Prostate gland (tissue), 2 donors: ENCODE measurements at regions not wholly inside any gene's neighbourhood (a gene's known extent, or its start where the extent isn't known, plus 50 kb on each side); places are given as distances from the start of the nearest gene placed in this dataset.
A peak's percentile ranks its signal among the peaks of the same experiment; 100 is the strongest.
"Not testable (repeated sequence)": the region's sequence is repeated elsewhere in the genome, so short reads cannot be mapped to it uniquely, and the experiment has no call there.

Experiments
- DNase-seq: peaks from one replicate; pipeline ENCODE4 v3.0.0-alpha.2; 2019; ENCODE audit warnings: low spot score
- H3K27ac ChIP-seq, 2 donors: fragments of 200-600 bp; sonication (generic); 2 replicates each; pipeline ENCODE4 v1.5.1; 2017 to 2019
- H3K27me3 ChIP-seq: fragments of 200-600 bp; sonication (generic); replicated peaks from 2 replicates; pipeline ENCODE4 v1.5.1; 2019; ENCODE audit not compliant: insufficient read depth
- H3K36me3 ChIP-seq, 2 donors: fragments of 200-600 bp; sonication (generic); 1 replicate in 1 of 2; 2 replicates in 1 of 2; pipeline versions ENCODE4 v1.5.1 to v1.8.1; 2017 to 2019
- H3K4me1 ChIP-seq: fragments of 200-600 bp; sonication (generic); replicated peaks from 2 replicates; pipeline ENCODE4 v1.5.1; 2019
- H3K4me3 ChIP-seq, 2 donors: fragments of 200-600 bp; sonication (generic); 2 replicates each; pipeline ENCODE4 v1.5.1; 2017 to 2019
- H3K9me3 ChIP-seq: fragments of 200-600 bp; sonication (generic); 2 replicates; pipeline ENCODE4 v1.5.1; 2017
- POLR2A ChIP-seq: fragments of 450-650 bp; IDR thresholded peaks from one replicate; pipeline ENCODE4 v1.6.1; 2016; ENCODE audit warnings: antibody characterized with exemption, mild to moderate bottlenecking
- POLR2AphosphoS5 ChIP-seq: sonication (generic); formaldehyde crosslinking; IDR thresholded peaks from one replicate; pipeline ENCODE4 v1.6.1; 2017; ENCODE audit warnings: antibody characterized with exemption
- WGBS: methylation state at CpG from one replicate; pipeline ENCODE4 v1.1.5; 2018; 5-methylcytosine and 5-hydroxymethylcytosine counted together
- intact Hi-C: fragments of 100-400 bp; cut with DNase I; formaldehyde crosslinking; loops from one replicate; pipeline ENCODE4 v1.14.2; 2022
- TF ChIP-seq, protein P1 (sequence below), 4 experiments: fragments of 200-600 bp in 2 of 4; fragments of 450-650 bp in 2 of 4; sonication (generic) in 2 of 4; IDR thresholded peaks; 1 replicate in 3 of 4; 2 replicates in 1 of 4; pipeline ENCODE4 v1.5.1; 2016 to 2019; ENCODE audit warnings: antibody characterized with exemption in 4 of 4, mild to moderate bottlenecking in 2 of 4, moderate library complexity in 2 of 4

DNA sequence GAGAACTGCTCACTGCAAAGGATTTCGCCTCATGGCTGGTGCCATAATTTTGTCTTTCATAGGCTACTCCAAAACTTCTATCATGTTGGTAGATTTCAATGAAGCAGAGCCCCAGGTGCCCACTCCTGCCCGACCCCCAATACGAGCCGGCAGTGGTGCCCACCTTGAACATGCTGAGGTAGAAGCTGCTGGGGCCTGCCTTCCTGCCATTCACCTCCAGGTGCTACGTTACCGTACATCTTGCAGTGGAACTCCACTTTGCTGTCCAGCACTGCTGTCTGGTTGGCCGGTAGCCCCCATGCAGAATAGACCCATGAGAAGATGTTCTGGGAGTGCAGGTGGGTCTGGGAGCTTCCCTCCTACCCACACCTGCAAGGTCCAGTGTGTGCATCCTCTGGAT lies 502.8 kb upstream of the TBL1XR1 start:
- intact Hi-C loops: no loop called here
- WGBS: 98% methylated on average over 7 of the region's 7 CpGs
- Histone ChIP-seq H3K4me1 (no peaks in the 10 kb centered on the region), H3K9me3 (no peaks in the 10 kb centered on the region), H3K27ac (no peak overlapping the region), H3K4me3 (no peak overlapping the region), H3K36me3 (no peaks in the 10 kb centered on the region), H3K27me3 (no peaks in the 10 kb centered on the region)
- DNase-seq: no peak
- TF ChIP-seq POLR2A (no peak), POLR2AphosphoS5 (no peak)

DNA sequence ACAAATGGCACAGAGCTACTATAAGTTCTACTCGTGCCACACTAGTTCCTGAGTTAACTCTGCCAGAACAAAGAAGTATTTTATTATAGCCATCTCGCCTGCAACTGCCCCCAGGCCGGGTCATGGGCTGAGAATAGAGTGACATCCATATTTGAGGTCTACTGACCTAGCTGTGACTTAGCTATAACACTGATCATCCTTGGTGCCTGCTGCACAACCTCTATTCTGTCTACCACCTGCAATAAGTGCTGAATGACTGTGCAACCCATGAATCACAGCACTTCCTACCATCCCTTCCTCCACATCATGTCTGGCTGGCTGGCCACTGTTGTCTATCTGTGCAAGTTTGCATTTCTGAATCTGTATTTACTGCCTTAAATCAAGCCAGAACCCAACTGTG lies 506.5 kb upstream of the TBL1XR1 start:
- Histone ChIP-seq H3K27ac (no peak overlapping the region), H3K4me1 (no peaks in the 10 kb centered on the region), H3K9me3 (no peaks in the 10 kb centered on the region), H3K27me3 (no peaks in the 10 kb centered on the region), H3K4me3 (no peak overlapping the region), H3K36me3 (no peaks in the 10 kb centered on the region)
- WGBS: 91% methylated on average over 3 of the region's 3 CpGs
- TF ChIP-seq POLR2A: no peak
- no peak for TF ChIP-seq POLR2AphosphoS5
- TF ChIP-seq, protein P1, sequence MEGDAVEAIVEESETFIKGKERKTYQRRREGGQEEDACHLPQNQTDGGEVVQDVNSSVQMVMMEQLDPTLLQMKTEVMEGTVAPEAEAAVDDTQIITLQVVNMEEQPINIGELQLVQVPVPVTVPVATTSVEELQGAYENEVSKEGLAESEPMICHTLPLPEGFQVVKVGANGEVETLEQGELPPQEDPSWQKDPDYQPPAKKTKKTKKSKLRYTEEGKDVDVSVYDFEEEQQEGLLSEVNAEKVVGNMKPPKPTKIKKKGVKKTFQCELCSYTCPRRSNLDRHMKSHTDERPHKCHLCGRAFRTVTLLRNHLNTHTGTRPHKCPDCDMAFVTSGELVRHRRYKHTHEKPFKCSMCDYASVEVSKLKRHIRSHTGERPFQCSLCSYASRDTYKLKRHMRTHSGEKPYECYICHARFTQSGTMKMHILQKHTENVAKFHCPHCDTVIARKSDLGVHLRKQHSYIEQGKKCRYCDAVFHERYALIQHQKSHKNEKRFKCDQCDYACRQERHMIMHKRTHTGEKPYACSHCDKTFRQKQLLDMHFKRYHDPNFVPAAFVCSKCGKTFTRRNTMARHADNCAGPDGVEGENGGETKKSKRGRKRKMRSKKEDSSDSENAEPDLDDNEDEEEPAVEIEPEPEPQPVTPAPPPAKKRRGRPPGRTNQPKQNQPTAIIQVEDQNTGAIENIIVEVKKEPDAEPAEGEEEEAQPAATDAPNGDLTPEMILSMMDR (IDR thresholded peaks at IDR 0.05): no peak
- intact Hi-C loops: no loop called here
- DNase-seq: no peak

DNA sequence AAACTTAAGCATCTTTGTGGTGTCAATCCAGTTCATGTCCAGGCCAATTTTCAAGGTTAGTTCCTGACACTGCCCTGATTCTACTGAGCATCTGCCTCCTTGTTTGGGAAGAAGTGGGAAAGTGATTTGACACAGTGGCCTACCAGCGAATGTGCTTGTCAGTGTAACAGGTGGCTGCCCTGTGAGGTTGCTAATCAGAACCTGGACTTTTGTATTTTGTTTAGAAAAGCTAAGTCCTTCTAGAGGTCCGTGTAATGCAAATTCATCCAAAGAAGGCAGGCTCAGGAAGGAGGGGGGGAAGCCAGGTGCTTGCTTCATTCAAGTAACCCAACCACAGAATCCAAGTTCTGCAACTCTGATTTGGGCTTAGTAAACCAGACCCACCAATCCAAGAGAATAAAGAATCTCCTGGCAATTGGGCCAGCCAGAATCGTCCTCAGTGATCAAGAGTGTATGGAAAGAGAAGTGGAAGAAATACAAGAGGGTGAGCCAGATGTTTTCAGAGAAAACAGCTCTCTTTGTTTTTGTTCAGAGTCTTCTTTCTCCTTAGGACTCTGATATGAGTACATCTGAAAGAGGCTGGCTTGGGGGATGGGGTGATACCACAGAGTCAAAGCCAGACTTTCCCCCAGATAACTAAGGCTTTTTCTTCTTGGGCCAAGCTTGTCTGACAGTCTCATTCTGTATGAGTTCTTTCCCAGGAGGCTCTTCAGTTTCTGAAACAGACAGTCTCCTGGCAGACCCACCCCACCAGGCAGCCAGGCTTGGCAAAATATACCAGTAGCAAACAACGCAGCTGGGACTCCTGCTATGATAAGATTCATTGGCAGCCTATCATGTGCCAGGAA lies 508.9 kb upstream of the TBL1XR1 start:
- Histone ChIP-seq H3K36me3 (no peaks in the 10 kb centered on the region), H3K27ac (peak overlapping the region; percentile 37 to 55), H3K9me3 (no peaks in the 10 kb centered on the region), H3K27me3 (no peaks in the 10 kb centered on the region), H3K4me1 (no peaks in the 10 kb centered on the region), H3K4me3 (no peak overlapping the region)
- intact Hi-C loops: no loop called here
- TF ChIP-seq POLR2A: no peak
- TF ChIP-seq POLR2AphosphoS5: peak; percentile 71
- DNase-seq: peak; percentile 58
- WGBS: 41% methylated on average over 4 of the region's 4 CpGs

DNA sequence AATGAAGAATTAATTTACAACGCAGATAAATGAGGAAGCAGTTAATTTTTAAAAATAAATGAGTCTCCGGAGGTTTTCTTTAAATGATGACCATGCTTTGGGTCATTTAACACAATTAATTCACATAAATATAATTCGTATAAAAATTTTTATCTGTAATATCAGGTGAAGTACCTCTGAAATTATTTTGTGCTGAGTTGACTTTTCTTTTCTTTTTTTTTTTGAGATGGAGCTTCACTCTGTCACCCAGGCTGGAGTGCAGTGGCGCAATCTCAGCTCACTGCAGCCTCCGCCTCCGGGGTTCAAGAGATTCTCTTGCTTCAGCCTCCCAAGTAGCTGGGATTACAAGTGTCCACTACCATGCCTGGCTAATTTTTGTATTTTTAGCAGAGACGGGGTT lies 512.2 kb upstream of the TBL1XR1 start:
- H3K36me3 ChIP-seq, H3K27me3 ChIP-seq, intact Hi-C loops, H3K4me3 ChIP-seq, DNase-seq, H3K27ac ChIP-seq, H3K4me1 ChIP-seq, H3K9me3 ChIP-seq: not testable (repeated sequence)
- 94% methylated on average over 7 of the region's 7 CpGs for WGBS

DNA sequence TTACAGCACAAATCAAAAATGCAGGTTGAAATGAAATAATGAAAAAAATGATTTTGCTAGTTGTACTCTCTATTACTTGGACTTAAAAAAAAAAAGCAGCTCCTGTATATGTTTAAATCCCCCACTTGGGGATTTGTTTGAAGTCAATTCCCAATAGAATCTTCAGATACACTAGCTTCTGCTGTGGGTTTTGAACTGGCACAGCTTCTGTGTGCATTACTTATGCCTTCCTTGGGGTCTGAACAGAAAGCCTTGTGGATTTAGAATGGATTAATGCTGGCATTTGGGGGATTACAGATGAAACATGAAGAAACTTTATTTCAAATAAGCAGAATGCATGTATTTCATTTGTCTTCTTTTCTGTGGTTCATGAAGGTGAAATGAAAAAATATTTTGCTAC lies 513.2 kb upstream of the TBL1XR1 start:
- Histone ChIP-seq H3K27ac (no peak overlapping the region), H3K4me3 (no peak overlapping the region), H3K4me1 (no peaks in the 10 kb centered on the region), H3K27me3 (no peaks in the 10 kb centered on the region), H3K9me3 (no peaks in the 10 kb centered on the region), H3K36me3 (no peaks in the 10 kb centered on the region)
- TF ChIP-seq POLR2A (no peak), POLR2AphosphoS5 (no peak)
- TF ChIP-seq, protein P1 (IDR thresholded peaks at IDR 0.05): no peak
- intact Hi-C loops: no loop called here
- no peak for DNase-seq

DNA sequence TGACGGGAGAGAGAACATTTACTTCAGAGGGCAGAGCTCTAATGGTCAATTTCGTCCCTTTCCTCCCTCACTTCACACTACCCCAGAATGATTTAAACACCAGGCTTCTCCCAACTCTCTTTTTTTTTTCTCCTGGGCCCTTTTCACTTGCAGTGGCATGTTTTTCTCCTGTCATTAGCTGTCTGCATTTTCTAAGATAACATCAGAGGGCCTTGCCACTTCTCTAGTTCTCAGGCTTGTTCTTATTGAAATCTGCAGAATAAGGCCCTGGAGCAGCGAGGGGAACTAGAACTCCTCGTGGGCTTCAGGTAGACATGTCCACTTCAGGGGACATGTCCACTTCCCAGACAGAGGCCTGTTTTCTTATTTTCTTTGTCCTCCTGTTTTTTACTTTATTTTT lies 514.4 kb upstream of the TBL1XR1 start:
- no peaks in the 10 kb centered on the region for H3K4me1 ChIP-seq
- no peaks in the 10 kb centered on the region for H3K36me3 ChIP-seq
- H3K9me3 ChIP-seq: no peaks in the 10 kb centered on the region
- WGBS: 51% methylated on average over 4 of the region's 4 CpGs
- no peak overlapping the region for H3K4me3 ChIP-seq
- H3K27ac ChIP-seq: no peak overlapping the region
- no peak for DNase-seq
- TF ChIP-seq, protein P1 (IDR thresholded peaks at IDR 0.05): no peak
- TF ChIP-seq POLR2A (no peak), POLR2AphosphoS5 (no peak)
- intact Hi-C loops: no loop called here
- H3K27me3 ChIP-seq: no peaks in the 10 kb centered on the region
